ENCODE measurements at regions not wholly inside any gene's neighbourhood (a gene's known extent, or its start where the extent isn't known, plus 50 kb on each side); places are given as distances from the start of the nearest gene placed in this dataset.
"Not testable (repeated sequence)": the region's sequence is repeated elsewhere in the genome, so short reads cannot be mapped to it uniquely, and the experiment has no call there.

DNA sequence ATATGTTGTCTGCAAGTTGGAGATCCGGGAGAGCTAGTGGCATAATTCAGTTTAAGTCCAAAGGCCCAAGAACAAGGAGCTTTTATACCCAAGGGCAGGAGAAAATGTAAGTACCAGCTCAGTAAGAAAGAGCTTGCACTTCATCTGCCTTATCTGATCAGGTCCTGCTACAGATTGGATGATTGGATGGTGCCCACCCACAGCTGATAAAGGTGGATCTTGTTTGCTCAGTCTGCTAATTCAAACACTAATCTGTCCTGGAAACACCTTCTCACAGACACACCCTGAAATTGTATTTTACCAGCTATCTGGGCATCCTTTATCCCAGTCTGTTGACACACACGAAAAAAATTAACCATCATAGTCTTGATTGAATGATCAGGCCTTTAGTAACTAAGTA lies 230.7 kb upstream of the SLC16A7 start:
- H3K9me3 ChIP-seq = no peaks in the 10 kb centered on the region
- no peaks in the 10 kb centered on the region for H3K4me1 ChIP-seq
- H3K4me3 ChIP-seq (ENCODE audit: low read depth, low read length) = no peak overlapping the region
- H3K36me3 ChIP-seq = no peaks in the 10 kb centered on the region
- DNase-seq = no peak
- no peaks in the 10 kb centered on the region for H3K27me3 ChIP-seq
- TF ChIP-seq, protein P1, sequence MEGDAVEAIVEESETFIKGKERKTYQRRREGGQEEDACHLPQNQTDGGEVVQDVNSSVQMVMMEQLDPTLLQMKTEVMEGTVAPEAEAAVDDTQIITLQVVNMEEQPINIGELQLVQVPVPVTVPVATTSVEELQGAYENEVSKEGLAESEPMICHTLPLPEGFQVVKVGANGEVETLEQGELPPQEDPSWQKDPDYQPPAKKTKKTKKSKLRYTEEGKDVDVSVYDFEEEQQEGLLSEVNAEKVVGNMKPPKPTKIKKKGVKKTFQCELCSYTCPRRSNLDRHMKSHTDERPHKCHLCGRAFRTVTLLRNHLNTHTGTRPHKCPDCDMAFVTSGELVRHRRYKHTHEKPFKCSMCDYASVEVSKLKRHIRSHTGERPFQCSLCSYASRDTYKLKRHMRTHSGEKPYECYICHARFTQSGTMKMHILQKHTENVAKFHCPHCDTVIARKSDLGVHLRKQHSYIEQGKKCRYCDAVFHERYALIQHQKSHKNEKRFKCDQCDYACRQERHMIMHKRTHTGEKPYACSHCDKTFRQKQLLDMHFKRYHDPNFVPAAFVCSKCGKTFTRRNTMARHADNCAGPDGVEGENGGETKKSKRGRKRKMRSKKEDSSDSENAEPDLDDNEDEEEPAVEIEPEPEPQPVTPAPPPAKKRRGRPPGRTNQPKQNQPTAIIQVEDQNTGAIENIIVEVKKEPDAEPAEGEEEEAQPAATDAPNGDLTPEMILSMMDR (IDR thresholded peaks at IDR 0.05; ENCODE audit: low read depth, low read length) = no peak

DNA sequence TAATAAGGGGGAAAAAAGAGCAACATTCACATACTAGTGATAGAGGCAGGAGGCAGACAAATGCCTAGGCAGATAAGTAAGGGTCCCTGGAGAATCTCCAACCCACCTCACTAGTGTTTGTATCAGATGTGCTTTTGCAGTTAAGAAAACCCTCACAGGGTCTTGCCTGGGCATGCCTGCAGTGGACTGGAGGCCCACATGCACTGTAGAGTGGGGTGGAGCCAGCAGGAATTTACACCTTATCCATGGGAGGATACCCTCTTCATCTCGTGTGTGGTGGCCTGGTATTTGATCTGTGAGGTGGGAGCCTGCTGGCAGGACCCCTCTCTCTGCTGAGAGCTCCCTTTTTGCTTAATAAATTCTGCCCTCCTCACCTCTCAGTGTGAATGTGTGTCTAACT lies 238.0 kb upstream of the SLC16A7 start:
- Histone ChIP-seq H3K4me1 (no peaks in the 10 kb centered on the region), H3K9me3 (no peaks in the 10 kb centered on the region), H3K4me3 (ENCODE audit: low read depth, low read length) (no peak overlapping the region), H3K36me3 (no peaks in the 10 kb centered on the region), H3K27me3 (no peaks in the 10 kb centered on the region)
- no peak for DNase-seq
- TF ChIP-seq, protein P1 (IDR thresholded peaks at IDR 0.05; ENCODE audit: low read depth, low read length) = no peak

DNA sequence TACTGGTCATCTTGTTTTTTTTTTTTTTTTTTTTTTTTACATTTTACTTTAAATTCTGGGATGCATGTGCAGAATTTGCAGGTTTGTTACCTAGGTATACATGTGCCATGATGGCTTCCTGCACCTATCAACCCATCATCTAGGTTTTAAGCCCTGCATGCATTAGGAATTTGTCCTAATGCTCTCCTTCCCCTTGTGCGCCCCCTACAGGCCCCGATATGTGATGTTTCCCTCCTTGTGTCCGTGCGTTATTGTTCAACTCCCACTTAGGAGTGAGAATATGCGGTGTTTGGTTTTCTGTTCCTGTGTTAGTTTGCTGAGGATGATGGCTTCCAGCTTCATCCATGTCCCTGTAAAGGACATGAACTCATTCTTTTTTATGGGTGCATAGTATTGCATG lies 249.6 kb upstream of the SLC16A7 start:
- peak; percentile 33 for DNase-seq
- H3K36me3 ChIP-seq; H3K9me3 ChIP-seq; H3K4me1 ChIP-seq; H3K4me3 ChIP-seq (ENCODE audit: low read depth, low read length); H3K27me3 ChIP-seq: not testable (repeated sequence)
- TF ChIP-seq, protein P1 (IDR thresholded peaks at IDR 0.05; ENCODE audit: low read depth, low read length) = peak; percentile 45

DNA sequence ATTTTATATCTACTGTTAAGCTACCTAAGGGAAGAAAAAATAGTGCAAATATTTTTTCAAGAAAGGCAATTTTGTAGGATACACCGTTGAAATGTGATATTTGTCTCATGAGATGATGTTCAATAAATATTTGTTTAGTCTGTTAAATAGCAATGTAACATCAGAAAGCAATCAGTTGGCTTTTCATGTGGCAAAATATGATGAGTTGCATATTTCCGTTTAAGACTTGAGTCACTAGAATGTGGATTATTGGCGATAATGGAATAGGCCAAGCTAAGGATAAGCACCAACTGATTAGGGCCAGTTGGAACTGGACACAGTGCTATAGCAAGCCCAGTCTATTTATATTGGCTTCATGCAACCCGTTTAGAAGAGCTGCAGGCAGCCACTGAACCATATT lies 250.4 kb upstream of the SLC16A7 start:
- Histone ChIP-seq H3K4me1 (no peaks in the 10 kb centered on the region), H3K4me3 (ENCODE audit: low read depth, low read length) (no peak overlapping the region), H3K27me3 (no peaks in the 10 kb centered on the region), H3K36me3 (no peaks in the 10 kb centered on the region), H3K9me3 (no peaks in the 10 kb centered on the region)
- no peak for DNase-seq
- TF ChIP-seq, protein P1 (IDR thresholded peaks at IDR 0.05; ENCODE audit: low read depth, low read length) = no peak

DNA sequence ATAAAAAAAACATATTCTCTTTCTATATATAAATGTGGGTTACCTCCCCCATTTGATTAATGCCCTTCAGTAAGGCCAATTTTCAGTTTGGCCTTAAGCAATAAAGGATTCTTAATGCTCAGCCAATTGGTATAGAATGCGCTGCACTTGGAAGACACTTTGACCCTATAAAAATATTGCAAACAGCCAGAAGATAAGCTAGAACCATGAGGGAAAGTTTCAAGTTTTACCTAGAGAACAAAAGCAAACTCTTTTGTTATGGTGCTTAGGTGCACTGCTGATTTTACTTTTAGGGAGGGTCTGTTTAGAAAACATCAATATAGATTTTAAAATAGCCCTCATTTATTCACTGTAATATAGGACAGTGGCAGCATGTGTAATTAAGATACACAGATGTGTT lies 251.6 kb upstream of the SLC16A7 start:
- H3K4me3 ChIP-seq (ENCODE audit: low read depth, low read length) = no peak overlapping the region
- no peaks in the 10 kb centered on the region for H3K4me1 ChIP-seq
- no peaks in the 10 kb centered on the region for H3K27me3 ChIP-seq
- TF ChIP-seq, protein P1 (IDR thresholded peaks at IDR 0.05; ENCODE audit: low read depth, low read length) = no peak
- no peaks in the 10 kb centered on the region for H3K9me3 ChIP-seq
- no peaks in the 10 kb centered on the region for H3K36me3 ChIP-seq
- DNase-seq = no peak

DNA sequence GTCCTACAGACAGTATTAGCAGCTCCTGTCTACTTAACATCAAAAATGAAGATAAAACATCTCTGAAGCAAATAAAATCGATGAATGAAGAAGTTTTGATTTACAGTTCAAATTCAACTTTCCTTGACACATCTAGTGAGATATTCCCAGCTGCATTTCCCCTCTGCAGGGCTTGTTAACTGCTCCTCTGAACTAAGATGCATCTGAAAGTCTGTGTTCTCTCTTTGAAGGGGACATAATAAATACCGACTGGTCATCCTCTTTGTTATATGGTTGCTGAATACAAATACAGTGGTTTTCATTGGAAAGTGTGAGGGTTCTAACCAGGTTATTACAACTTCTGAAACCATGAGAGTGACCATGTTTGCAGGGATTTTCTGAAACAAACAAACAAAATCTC lies 266.4 kb upstream of the SLC16A7 start:
- TF ChIP-seq, protein P1 (IDR thresholded peaks at IDR 0.05; ENCODE audit: low read depth, low read length) = no peak

DNA sequence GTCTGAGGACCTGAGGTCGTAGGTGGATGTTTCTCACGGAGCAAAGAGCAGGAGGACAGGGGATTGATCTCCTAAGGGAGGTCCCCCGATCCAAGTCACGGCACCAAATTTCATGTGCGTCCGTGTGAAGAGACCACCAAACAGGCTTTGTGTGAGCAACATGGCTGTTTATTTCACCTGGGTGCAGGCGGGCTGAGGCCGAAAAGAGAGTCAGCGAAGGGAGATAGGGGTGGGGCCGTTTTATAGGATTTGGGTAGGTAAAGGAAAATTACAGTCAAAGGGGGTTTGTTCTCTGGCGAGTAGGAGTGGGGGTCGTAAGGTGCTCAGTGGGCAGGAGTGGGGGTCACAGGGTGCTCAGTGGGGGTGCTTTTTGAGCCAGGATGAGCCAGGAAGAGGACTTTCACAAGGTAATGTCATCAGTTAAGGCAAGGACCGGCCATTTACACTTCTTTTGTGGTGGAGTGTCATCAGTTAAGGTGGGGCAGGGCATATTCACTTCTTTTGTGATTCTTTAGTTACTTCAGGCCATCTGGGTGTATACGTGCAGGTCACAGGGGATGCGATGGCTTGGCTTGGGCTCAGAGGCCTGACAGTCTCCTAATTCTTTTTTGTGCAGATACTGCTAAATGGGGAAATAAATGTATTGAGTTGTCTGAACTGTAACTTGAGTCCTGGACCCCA lies 267.3 kb upstream of the SLC16A7 start:
- not testable (repeated sequence) for H3K4me3 ChIP-seq (ENCODE audit: low read depth, low read length); DNase-seq; H3K9me3 ChIP-seq

More for the DNA sequence above, 266.4 kb upstream of the SLC16A7 start:
- no peak for DNase-seq
- no peaks in the 10 kb centered on the region for H3K27me3 ChIP-seq
- H3K9me3 ChIP-seq = no peaks in the 10 kb centered on the region
- H3K36me3 ChIP-seq = no peaks in the 10 kb centered on the region
- no peaks in the 10 kb centered on the region for H3K4me1 ChIP-seq
- H3K4me3 ChIP-seq (ENCODE audit: low read depth, low read length) = no peak overlapping the region

DNA sequence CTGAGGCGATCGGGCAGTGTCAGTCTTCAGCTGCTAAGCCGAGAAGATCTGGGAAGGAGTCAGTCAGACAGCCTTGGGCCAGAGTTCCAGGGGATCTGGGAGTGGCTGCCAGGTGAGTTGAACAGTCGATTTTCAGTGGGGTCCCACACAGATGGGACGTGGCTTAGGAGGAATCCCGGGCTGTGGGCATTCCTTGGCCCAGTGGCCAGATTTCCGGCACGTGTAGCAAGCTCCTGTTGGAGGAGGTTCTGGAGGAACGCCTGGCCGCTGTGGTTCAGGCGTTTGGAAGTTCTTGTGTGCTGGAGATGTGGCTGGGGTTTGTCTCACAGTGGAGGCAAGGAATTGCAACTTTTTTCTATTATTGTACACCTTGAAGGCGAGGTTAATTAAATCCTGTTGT lies 269.4 kb upstream of the SLC16A7 start:
- H3K9me3 ChIP-seq; H3K4me1 ChIP-seq; H3K4me3 ChIP-seq (ENCODE audit: low read depth, low read length); H3K36me3 ChIP-seq; DNase-seq; H3K27me3 ChIP-seq: not testable (repeated sequence)

More for the DNA sequence above, 267.3 kb upstream of the SLC16A7 start:
- not testable (repeated sequence) for H3K36me3 ChIP-seq, H3K27me3 ChIP-seq, H3K4me1 ChIP-seq

Measured in BE2C (cell line).